Fibroblast of villous mesenchyme (primary cell): ENCODE measurements at regions not wholly inside any gene's neighbourhood (a gene's known extent, or its start where the extent isn't known, plus 50 kb on each side); places are given as distances from the start of the nearest gene placed in this dataset.

Experiments used
- DNase-seq: peaks from one replicate; pipeline ENCODE4 v3.0.0-alpha.2; 2010; ENCODE audit warnings: low read depth
- H3K4me3 ChIP-seq: 2 replicates; pipeline ENCODE4 v1.5.1; 2011; ENCODE audit warnings: low read depth, mild to moderate bottlenecking, low read length
- TF ChIP-seq, protein P1 (sequence below): IDR thresholded peaks from 2 replicates; pipeline ENCODE4 v1.5.1; 2012; ENCODE audit warnings: low read depth, mild to moderate bottlenecking, low read length; ENCODE audit not compliant: insufficient read depth

DNA sequence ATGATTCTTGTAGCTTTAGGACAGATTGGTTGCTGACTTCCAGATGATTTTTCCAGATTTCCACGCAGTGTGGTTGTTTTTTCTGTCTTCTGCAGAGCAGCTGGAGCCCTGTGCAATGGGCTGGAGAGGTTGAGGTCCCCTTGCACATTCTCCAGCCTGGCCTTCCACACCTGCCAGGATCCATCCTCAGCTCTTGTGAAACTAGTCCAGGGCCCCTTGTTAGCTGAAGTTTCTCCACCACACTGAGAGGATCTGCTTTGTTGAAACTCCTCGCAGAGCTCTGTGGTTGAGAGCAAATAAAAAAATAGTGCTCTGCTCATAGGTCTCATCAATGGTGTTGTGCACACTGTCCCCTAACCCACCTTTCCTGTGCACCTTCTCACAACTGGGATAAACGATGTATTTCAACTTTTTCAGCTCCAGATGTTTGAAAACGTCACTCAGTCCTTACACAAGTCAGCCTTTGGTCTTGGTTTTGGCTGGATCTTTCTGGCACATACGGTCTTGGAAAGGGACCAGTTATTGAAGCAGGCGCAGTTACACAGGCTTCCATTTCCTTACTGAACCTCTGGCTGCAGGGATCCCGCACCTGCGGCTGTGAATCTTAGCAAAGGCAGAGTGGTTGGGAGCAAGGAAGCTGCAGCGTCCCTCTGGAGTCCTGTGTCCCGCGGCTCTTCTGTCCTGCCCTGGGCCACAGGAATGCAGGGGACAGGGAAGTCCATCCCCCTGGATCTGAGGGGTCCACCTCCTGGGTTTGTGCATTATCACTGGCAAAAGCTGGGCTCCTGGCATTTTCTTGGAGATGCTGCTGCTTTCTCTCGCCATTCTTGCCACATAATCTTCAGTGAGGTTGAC lies 272.0 kb upstream of the DSEL start:
- H3K4me3 ChIP-seq: no peak overlapping the region
- no peak for DNase-seq
- TF ChIP-seq, protein P1, sequence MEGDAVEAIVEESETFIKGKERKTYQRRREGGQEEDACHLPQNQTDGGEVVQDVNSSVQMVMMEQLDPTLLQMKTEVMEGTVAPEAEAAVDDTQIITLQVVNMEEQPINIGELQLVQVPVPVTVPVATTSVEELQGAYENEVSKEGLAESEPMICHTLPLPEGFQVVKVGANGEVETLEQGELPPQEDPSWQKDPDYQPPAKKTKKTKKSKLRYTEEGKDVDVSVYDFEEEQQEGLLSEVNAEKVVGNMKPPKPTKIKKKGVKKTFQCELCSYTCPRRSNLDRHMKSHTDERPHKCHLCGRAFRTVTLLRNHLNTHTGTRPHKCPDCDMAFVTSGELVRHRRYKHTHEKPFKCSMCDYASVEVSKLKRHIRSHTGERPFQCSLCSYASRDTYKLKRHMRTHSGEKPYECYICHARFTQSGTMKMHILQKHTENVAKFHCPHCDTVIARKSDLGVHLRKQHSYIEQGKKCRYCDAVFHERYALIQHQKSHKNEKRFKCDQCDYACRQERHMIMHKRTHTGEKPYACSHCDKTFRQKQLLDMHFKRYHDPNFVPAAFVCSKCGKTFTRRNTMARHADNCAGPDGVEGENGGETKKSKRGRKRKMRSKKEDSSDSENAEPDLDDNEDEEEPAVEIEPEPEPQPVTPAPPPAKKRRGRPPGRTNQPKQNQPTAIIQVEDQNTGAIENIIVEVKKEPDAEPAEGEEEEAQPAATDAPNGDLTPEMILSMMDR: no peak

DNA sequence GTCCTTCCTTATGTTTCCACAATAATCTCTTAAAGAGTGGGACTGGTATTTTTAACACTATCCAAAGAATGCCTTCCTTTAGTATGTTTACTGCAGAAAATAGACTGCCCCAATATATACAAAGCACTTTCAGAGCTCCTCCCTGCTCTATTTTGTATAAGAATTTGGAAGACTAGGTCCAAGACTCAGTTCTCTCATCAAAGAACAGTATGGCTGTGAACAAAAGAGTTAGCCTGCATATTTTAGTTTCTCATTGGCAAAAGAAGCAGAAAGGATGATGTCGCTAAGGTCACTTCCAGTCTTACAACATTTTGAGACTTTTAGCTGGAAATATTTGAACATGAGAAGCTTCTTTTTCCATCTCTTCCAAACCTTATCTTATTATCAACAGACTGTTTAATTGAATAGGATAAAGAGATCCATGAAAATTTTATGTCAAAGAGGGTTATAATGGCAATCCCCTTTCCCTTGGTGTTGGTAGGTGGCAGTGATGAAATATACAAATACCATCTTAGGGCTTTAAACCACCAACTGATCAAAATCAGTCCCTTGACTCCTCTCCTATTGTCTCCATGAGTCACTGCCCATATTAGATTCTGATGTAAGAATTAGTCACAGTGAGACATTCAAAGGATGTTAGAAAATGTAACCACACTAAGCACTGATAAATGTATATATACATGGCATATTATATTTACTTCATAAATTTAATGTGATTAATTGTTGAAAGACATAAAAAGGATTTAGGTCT lies 266.9 kb upstream of the DSEL start:
- TF ChIP-seq, protein P1: no peak
- peak; percentile 75 for DNase-seq
- no peak overlapping the region for H3K4me3 ChIP-seq

DNA sequence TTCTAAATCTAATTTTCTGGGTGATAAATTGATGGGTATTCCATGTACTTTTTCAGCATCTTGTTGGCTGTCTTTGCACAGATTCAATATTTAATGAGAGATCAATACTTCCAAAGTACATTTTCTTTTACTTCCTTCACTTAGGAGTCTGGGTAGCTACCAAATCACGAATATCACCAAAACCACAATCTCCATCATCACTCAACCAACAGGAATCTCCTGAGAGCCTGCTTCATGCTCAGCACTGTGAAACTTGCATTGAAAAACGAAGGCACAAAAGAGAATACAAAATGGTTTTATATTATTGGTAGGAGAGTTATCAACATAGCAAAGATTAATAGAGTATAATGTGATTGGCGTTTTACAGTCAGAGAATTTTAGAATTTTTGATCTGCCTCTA lies 261.5 kb upstream of the DSEL start:
- TF ChIP-seq, protein P1: no peak
- no peak for DNase-seq

DNA sequence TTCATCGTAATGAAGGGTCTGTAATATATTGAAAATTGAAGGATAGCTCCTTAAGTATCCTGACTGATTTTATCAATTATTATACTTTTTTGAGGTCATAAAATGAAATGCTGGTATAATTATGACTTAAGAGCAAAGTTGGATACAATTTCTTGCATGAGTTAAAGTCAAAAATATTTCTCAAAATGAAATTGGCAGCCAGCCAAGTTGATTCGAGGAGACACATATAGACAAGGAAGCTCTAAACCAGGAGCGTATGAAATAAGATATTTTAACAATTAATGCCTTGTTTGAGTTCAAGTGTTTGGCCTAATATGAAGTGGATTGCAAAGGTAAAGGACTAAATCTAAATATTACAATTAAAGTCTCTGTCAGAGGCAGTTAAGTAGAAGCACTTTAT lies 260.4 kb upstream of the DSEL start:
- no peak overlapping the region for H3K4me3 ChIP-seq
- DNase-seq: peak; percentile 17
- TF ChIP-seq, protein P1: no peak

More for the DNA sequence above, 261.5 kb upstream of the DSEL start:
- no peak overlapping the region for H3K4me3 ChIP-seq

DNA sequence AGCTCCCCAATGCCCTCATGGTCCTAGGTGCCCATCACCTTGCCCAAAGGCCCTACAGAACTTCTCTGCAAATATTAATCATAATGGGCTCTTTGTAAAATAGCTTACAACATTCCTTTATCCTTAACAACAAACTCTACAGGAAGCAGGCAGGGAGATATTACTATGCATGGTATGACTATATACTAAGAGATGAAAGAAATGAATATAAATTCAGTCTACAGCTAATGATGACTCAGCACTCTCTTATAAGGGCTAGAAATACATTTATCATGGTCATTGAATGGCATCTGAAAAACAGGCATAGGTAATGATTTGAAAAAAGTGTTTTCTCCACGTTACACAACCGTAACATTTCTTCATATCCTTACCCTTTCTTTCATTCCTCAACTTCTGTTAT lies 254.8 kb upstream of the DSEL start:
- TF ChIP-seq, protein P1: no peak
- DNase-seq: peak; percentile 18
- H3K4me3 ChIP-seq: no peak overlapping the region

DNA sequence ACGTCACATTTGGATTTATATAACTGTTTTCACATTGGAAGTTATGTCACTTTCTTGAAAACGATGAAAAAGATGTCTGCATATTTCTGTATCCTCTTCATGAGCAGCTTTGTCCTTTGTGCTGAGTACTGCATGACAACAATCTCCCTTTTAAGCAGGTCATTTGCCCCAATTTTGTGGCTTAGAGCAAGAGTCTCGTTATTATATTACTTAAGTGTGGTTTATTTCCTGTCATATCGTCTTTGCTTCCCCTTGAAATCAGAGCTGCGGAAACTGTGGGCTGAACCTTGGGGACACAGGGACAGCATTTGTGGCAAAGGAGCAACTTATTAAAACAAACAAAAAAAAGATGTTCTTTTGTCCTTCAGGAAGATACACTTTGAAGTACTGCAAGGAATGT lies 254.0 kb upstream of the DSEL start:
- no peak overlapping the region for H3K4me3 ChIP-seq
- TF ChIP-seq, protein P1: no peak
- no peak for DNase-seq
